ENCODE measurements at regions not wholly inside any gene's neighbourhood (a gene's known extent, or its start where the extent isn't known, plus 50 kb on each side); places are given as distances from the start of the nearest gene placed in this dataset.

GRCh38 chrX:39011454-39012221 lies 210.4 kb downstream of the MID1IP1 start:
- Histone ChIP-seq H3K4me3 (ENCODE audit: low read length) (no peak overlapping the region), H3K9me3 (ENCODE audit: low read depth, low read length) (no peaks in the 10 kb centered on the region), H3K4me1 (ENCODE audit: insufficient read depth, low read length) (peaks cover 5% of the 10 kb centered on the region), H3K27me3 (ENCODE audit: insufficient read depth, low read length) (no peaks in the 10 kb centered on the region)

DNA sequence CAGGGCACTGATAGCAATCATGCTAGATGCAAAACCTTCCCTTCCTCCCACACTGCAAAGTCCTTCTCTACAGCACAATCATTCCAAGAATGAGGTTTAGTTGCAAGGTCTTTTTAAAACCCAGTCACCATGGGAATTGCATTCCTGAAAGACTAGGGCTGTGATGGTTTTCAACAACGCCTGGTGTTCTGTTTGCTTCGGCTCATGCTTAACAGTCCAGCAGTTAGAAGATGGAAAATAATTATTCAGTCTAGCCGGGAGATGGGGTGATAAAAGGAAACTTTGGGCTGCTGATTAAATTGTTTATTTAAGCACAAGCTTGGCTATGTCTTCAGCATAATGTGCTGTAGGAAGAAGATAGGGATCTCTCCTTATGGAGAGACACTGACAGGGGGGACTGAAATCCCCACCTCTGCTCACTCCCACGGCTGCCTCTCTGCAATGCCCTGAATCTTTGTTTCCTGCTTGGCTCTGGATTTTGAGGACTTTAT lies 211.4 kb downstream of the MID1IP1 start:
- Histone ChIP-seq H3K27me3 (ENCODE audit: insufficient read depth, low read length) (no peaks in the 10 kb centered on the region), H3K4me1 (ENCODE audit: insufficient read depth, low read length) (peaks cover 5% of the 10 kb centered on the region), H3K4me3 (ENCODE audit: low read length) (no peak overlapping the region), H3K9me3 (ENCODE audit: low read depth, low read length) (no peaks in the 10 kb centered on the region)

DNA sequence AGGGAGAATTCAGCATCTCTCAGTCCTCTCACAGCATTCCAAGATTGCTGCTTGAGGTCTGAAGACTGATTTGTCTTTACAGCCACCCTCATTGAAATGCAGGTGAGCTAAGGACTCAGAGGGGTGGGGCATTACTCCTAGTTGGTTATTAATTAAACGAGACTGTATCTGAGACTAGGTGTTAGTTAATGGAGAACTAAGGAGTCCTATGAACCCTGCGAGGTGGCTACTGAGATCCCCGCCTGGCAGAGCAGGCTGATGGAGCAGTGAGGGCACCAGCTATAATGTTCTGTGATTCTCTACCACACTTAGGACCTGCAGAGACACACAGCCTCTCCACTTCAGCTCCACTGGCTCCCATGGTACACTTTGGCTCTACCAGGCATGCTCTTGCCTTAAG lies 215.3 kb downstream of the MID1IP1 start:
- H3K27me3 ChIP-seq (ENCODE audit: insufficient read depth, low read length), result no peaks in the 10 kb centered on the region
- no peaks in the 10 kb centered on the region for H3K9me3 ChIP-seq (ENCODE audit: low read depth, low read length)
- no peak overlapping the region for H3K4me3 ChIP-seq (ENCODE audit: low read length)
- peaks cover 8% of the 10 kb centered on the region for H3K4me1 ChIP-seq (ENCODE audit: insufficient read depth, low read length)

- no peaks in the 10 kb centered on the region for H3K9me3 ChIP-seq (ENCODE audit: low read depth, low read length)
- H3K27me3 ChIP-seq (ENCODE audit: insufficient read depth, low read length), result no peaks in the 10 kb centered on the region
- H3K4me3 ChIP-seq (ENCODE audit: low read length), result no peak overlapping the region
- H3K4me1 ChIP-seq (ENCODE audit: insufficient read depth, low read length), result peaks cover 8% of the 10 kb centered on the region
Observed at GRCh38 chrX:39017077-39017476, 215.8 kb downstream of the MID1IP1 start.

- H3K4me1 ChIP-seq (ENCODE audit: insufficient read depth, low read length), result peaks cover 8% of the 10 kb centered on the region
- no peaks in the 10 kb centered on the region for H3K27me3 ChIP-seq (ENCODE audit: insufficient read depth, low read length)
- no peak overlapping the region for H3K4me3 ChIP-seq (ENCODE audit: low read length)
- no peaks in the 10 kb centered on the region for H3K9me3 ChIP-seq (ENCODE audit: low read depth, low read length)
Observed at GRCh38 chrX:39017716-39018115, 216.5 kb downstream of the MID1IP1 start.

GRCh38 chrX:39018541-39018940 lies 217.3 kb downstream of the MID1IP1 start:
- no peaks in the 10 kb centered on the region for H3K27me3 ChIP-seq (ENCODE audit: insufficient read depth, low read length)
- no peak overlapping the region for H3K4me3 ChIP-seq (ENCODE audit: low read length)
- peaks cover 8% of the 10 kb centered on the region for H3K4me1 ChIP-seq (ENCODE audit: insufficient read depth, low read length)
- H3K9me3 ChIP-seq (ENCODE audit: low read depth, low read length), result no peaks in the 10 kb centered on the region

DNA sequence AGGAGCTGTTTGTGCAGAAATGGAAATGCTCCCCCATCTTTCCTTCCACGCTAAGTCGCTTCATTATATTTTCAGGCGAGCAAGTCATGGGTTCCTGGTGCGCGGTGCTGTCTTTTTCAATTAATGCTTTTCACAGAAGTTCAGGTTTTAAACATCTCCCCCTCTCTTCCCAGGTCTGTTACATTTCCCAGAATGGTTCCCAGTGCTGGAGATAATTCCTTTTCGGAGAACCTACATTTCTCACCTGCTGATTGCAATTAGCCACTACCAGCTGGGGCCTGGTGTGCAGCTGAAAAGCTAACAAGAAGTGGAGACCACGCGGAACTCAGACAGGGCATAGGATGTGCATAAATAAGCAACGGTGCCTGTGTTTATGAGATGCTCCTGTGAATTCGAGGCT lies 217.8 kb downstream of the MID1IP1 start:
- peaks cover 8% of the 10 kb centered on the region for H3K4me1 ChIP-seq (ENCODE audit: insufficient read depth, low read length)
- H3K9me3 ChIP-seq (ENCODE audit: low read depth, low read length), result no peaks in the 10 kb centered on the region
- H3K27me3 ChIP-seq (ENCODE audit: insufficient read depth, low read length), result no peaks in the 10 kb centered on the region
- no peak overlapping the region for H3K4me3 ChIP-seq (ENCODE audit: low read length)

DNA sequence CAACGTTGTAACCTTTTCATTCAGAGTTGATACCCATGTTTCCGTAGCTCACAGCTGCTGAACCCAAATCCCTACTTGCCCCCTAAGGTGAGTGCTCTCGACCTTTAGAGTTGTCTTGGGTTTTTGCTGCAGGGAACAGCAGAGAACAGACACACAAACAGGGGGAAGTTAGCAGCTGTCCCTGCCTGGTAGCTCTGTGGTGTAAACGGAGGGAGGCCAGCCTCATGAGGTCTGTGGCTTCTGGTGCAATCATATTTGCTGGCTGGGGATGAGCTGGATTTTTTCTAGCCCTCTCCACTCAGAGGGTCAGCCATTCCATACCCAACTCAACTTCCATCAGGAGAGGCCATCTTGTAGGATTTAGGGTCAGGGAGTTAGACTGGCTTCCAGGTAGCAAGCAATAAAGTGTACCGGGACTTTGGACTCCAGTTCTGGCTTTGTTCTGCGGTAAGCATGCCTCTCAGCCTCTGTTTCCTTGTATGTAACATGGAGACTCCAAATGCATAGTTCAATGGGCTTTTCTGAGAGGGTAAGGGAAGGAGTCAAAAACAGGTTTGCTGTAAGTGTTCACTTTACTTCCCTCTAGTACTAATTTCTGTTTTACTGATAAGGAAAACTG lies 218.9 kb downstream of the MID1IP1 start:
- Histone ChIP-seq H3K9me3 (ENCODE audit: low read depth, low read length) (no peaks in the 10 kb centered on the region), H3K4me1 (ENCODE audit: insufficient read depth, low read length) (peaks cover 8% of the 10 kb centered on the region), H3K4me3 (ENCODE audit: low read length) (no peak overlapping the region), H3K27me3 (ENCODE audit: insufficient read depth, low read length) (no peaks in the 10 kb centered on the region)

- Histone ChIP-seq H3K9me3 (ENCODE audit: low read depth, low read length) (no peaks in the 10 kb centered on the region), H3K4me3 (ENCODE audit: low read length) (no peak overlapping the region)
Observed at GRCh38 chrX:39022106-39022505, 220.8 kb downstream of the MID1IP1 start.

DNA sequence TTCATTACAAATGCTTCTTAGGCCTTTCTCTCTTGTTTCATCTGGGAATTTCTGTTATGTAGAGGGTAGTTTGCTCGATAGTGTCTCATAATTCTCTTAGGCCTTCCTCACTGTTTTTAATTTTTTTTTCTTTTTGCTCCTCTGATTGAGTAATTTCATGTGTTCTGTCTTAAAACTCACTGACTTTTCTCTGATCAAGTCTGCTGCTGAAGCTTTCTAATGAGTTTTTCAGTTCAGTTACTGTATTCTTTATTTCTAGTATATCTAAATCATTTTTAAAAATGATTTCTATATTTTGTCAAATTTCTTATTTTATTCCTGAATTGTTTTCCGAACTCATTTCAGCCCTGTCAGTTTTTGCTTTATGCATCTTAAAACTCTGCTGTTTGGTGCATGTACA lies 228.0 kb downstream of the MID1IP1 start:
- H3K9me3 ChIP-seq (ENCODE audit: low read depth, low read length), result peaks cover 17% of the 10 kb centered on the region
- H3K27me3 ChIP-seq (ENCODE audit: insufficient read depth, low read length), result no peaks in the 10 kb centered on the region
- no peaks in the 10 kb centered on the region for H3K4me1 ChIP-seq (ENCODE audit: insufficient read depth, low read length)
- no peak overlapping the region for H3K4me3 ChIP-seq (ENCODE audit: low read length)

More at GRCh38 chrX:39022106-39022505, 220.8 kb downstream of the MID1IP1 start:
- Histone ChIP-seq H3K4me1 (ENCODE audit: insufficient read depth, low read length) (peaks cover 8% of the 10 kb centered on the region), H3K27me3 (ENCODE audit: insufficient read depth, low read length) (no peaks in the 10 kb centered on the region)

DNA sequence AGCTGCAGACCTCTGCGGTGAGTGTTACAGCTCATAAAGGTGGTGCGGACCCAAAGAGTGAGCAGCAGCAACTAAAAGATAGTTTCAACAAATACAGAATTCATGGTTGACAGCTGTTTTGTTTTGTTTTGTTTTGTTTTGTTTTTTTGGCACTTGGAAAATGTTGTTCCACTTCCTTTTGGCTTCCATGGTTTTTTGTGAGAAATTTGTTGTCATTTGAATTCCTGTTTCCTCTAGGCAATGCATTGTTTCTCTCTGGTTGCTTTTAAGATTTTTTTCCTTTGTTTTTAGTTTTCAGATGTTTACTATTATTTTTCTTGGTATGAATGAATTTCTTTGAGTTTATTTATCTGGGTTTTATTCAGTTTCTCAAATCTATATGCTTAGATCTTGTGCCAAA lies 229.4 kb downstream of the MID1IP1 start:
- peaks cover 17% of the 10 kb centered on the region for H3K9me3 ChIP-seq (ENCODE audit: low read depth, low read length)
- no peaks in the 10 kb centered on the region for H3K4me1 ChIP-seq (ENCODE audit: insufficient read depth, low read length)
- no peaks in the 10 kb centered on the region for H3K27me3 ChIP-seq (ENCODE audit: insufficient read depth, low read length)
- H3K4me3 ChIP-seq (ENCODE audit: low read length), result no peak overlapping the region

DNA sequence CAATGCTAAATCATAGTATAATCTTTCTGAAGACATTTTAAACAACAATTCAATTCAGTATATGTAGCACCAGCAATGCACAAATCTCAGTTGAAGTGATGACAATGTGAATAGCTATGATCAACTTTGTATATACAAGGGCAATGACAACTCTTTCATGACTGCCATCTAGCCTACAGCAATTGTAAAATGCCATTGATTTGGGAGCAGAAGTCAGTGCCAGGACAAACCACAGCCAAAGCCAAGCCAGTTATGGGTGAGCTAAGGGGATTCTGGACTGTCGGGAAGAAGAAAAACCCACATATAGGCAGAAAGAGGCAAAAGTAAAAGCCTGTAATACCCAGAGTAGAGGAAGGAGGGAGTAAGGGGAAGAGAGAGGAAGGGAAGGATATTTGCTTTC lies 238.6 kb downstream of the MID1IP1 start:
- Histone ChIP-seq H3K27me3 (ENCODE audit: insufficient read depth, low read length) (no peaks in the 10 kb centered on the region), H3K9me3 (ENCODE audit: low read depth, low read length) (no peaks in the 10 kb centered on the region), H3K4me1 (ENCODE audit: insufficient read depth, low read length) (no peaks in the 10 kb centered on the region), H3K4me3 (ENCODE audit: low read length) (no peak overlapping the region)

DNA sequence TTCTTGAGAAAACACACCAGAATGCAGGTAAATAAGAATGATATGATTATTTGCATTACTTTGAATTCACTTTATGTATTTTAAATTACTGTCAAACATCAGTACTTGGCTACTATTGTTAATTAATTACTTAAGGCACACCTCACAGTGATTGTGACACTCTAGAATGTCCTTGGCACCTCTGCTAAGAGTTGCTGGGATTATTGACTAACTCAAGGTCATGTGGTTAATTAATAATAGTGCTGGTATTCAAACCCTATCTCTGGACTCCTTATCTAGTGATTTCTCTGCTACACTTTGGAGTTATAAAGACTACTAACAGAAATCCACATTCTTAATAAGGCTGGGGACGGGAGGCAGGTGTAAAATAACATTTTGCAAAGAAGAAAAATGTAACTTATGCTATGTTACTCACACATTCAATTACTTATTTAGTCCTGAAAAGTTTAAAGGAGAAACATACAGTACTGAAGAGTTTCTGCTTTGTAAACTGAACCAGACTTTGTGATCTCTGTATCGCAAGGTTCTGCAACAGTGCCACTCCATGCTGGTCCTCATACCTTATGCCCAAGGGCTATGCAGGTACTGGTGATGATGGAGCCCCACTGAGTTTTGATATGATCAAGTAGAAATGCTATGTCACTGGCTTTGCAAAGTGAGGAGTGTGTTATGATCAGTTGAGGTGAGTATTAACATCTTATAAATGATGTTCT lies 242.7 kb downstream of the MID1IP1 start:
- Histone ChIP-seq H3K4me1 (ENCODE audit: insufficient read depth, low read length) (no peaks in the 10 kb centered on the region), H3K4me3 (ENCODE audit: low read length) (no peak overlapping the region), H3K9me3 (ENCODE audit: low read depth, low read length) (no peaks in the 10 kb centered on the region), H3K27me3 (ENCODE audit: insufficient read depth, low read length) (no peaks in the 10 kb centered on the region)

DNA sequence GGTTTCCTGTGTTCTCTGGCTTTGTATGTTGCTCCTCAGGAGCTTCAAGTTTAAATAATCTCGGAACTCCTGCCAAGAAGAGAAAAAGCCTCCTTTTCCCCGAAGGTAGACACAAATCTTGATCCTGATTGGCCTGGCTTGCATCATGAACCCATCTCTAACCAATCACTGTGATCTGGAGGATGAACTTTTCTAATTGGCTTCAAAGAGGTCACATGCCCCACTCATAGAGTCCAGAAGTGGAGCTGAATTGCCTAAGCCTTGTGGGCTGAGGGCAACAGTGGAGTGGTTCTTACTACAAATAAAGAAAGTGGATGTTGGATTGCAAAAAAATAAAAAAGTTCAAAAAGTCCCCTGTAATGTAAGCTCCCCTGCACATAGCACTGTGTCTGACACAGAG lies 245.9 kb downstream of the MID1IP1 start:
- H3K4me3 ChIP-seq (ENCODE audit: low read length), result no peak overlapping the region
- no peaks in the 10 kb centered on the region for H3K4me1 ChIP-seq (ENCODE audit: insufficient read depth, low read length)
- H3K27me3 ChIP-seq (ENCODE audit: insufficient read depth, low read length), result no peaks in the 10 kb centered on the region
- no peaks in the 10 kb centered on the region for H3K9me3 ChIP-seq (ENCODE audit: low read depth, low read length)

DNA sequence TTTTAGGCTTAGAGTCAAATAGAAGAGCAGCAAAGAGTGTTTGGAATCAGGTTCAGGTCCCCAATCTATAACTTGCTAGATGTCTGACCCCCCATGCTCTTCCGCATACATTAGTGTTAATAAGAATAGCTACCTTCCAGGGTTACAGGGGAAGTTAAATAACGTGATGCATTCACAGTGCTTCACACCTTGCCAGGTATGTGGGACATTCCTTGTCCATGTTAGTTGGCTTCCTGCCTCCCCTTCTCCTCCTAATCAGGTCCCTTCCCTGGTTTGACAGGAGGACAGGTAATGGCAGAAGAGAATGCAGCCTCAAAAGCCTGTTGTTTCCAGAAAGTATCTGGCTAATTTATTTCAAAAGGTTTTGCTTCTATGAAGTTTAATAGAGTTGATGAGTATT lies 248.7 kb downstream of the MID1IP1 start:
- Histone ChIP-seq H3K4me1 (ENCODE audit: insufficient read depth, low read length) (no peaks in the 10 kb centered on the region), H3K27me3 (ENCODE audit: insufficient read depth, low read length) (no peaks in the 10 kb centered on the region), H3K4me3 (ENCODE audit: low read length) (no peak overlapping the region)

More for the DNA sequence above, 248.7 kb downstream of the MID1IP1 start:
- H3K9me3 ChIP-seq (ENCODE audit: low read depth, low read length), result no peaks in the 10 kb centered on the region
